Skeletal muscle satellite cell (primary cell): ENCODE measurements at regions not wholly inside any gene's neighbourhood (a gene's known extent, or its start where the extent isn't known, plus 50 kb on each side); places are given as distances from the start of the nearest gene placed in this dataset.
"Not testable (repeated sequence)": the region's sequence is repeated elsewhere in the genome, so short reads cannot be mapped to it uniquely, and the experiment has no call there.

ENCODE experiments used
- H3K27me3 ChIP-seq: 2 replicates; pipeline ENCODE4 v1.7.0; 2013; ENCODE audit warnings: low read length; ENCODE audit not compliant: control insufficient read depth, insufficient read depth
- H3K36me3 ChIP-seq: 2 replicates; pipeline ENCODE4 v1.7.0; 2013; ENCODE audit warnings: mild to moderate bottlenecking, control low read depth, low read length; ENCODE audit not compliant: insufficient read depth
- H3K4me1 ChIP-seq: 2 replicates; pipeline ENCODE4 v1.7.0; 2013; ENCODE audit warnings: low read length; ENCODE audit not compliant: control insufficient read depth, insufficient read depth
- H3K4me2 ChIP-seq: 2 replicates; pipeline ENCODE4 v1.7.0; 2013; ENCODE audit warnings: mild to moderate bottlenecking, low read length
- H3K4me3 ChIP-seq: 2 replicates; pipeline ENCODE4 v1.7.0; 2013; ENCODE audit warnings: low read length
- H3K9ac ChIP-seq: 2 replicates; pipeline ENCODE4 v1.7.0; 2013; ENCODE audit warnings: mild to moderate bottlenecking, low read depth, low read length, moderate library complexity
- H3K9me3 ChIP-seq: replicated peaks from 2 replicates; pipeline ENCODE4 v1.7.0; 2013; ENCODE audit warnings: mild to moderate bottlenecking, control low read depth, low read length

DNA sequence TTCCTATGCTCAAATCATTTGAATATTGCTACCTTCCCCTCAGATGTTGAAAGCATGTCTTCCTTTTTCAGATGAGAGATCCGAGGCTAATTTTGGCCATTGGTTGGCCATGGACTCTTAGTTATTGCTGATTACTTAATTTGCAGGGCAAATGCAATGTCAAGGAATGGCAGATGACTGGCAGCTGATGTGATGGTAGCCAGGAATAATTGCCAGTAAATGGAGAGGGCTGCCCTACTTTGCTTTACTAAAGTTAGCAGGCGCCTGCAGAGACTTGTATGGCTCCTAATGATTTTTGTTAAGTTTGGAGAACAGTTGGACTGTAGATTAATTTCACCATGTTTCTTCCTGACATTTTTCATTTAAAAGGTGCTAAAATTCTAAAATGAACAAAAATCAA, 128.9 kb downstream of the XCL2 start:
- H3K9me3 ChIP-seq: no peaks in the 10 kb centered on the region
- no peak overlapping the region for H3K4me3 ChIP-seq
- no peaks in the 10 kb centered on the region for H3K36me3 ChIP-seq
- H3K27me3 ChIP-seq: peaks cover 3% of the 10 kb centered on the region
- no peak overlapping the region for H3K4me2 ChIP-seq
- H3K9ac ChIP-seq: no peak overlapping the region
- H3K4me1 ChIP-seq: no peaks in the 10 kb centered on the region

DNA sequence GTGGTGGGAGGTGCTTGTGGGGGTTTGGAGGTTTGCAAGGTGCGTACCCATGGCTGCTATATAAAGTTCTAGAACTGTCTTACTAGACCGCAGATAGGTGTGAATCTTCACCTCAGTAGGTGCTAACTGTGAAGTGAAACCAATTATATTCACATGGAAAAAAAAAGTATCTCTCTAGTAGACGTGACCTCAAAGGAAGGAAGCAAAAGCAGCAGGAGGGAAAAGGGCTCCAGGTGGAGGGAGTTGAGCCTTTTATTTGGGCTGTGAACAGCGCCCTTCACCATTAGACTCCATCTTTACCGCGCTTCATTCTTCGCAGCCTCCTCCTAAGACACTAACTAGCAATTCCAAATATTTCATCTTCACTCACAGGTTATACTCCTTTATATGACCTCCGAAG, 129.8 kb downstream of the TBX19 start:
- Histone ChIP-seq H3K4me3 (no peak overlapping the region), H3K4me2 (no peak overlapping the region), H3K27me3 (peaks cover 3% of the 10 kb centered on the region), H3K4me1 (no peaks in the 10 kb centered on the region), H3K9me3 (no peaks in the 10 kb centered on the region), H3K36me3 (no peaks in the 10 kb centered on the region), H3K9ac (no peak overlapping the region)

DNA sequence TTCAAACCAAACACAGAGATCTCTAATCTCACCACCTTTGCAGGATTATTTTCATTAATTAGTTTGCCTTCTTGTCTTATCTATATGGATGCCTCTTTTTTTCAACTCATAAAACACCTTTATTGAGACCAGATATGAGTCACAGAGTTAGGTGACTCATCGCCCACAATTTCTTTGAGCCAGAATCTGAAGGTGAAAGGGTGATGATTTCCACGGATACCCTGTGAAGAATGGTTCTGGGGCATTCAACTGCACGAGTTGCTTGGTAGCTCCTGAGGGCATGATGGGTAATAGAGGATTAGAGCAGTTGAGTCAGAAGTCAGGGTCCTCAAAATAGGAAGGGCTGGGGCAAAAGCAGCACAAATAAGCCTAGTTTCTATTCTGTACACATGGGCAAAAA, 128.2 kb downstream of the TBX19 start:
- H3K36me3 ChIP-seq: no peaks in the 10 kb centered on the region
- no peaks in the 10 kb centered on the region for H3K4me1 ChIP-seq
- no peak overlapping the region for H3K9ac ChIP-seq
- H3K27me3 ChIP-seq: no peaks in the 10 kb centered on the region
- H3K4me2 ChIP-seq: no peak overlapping the region
- H3K9me3 ChIP-seq: no peaks in the 10 kb centered on the region
- H3K4me3 ChIP-seq: no peak overlapping the region

DNA sequence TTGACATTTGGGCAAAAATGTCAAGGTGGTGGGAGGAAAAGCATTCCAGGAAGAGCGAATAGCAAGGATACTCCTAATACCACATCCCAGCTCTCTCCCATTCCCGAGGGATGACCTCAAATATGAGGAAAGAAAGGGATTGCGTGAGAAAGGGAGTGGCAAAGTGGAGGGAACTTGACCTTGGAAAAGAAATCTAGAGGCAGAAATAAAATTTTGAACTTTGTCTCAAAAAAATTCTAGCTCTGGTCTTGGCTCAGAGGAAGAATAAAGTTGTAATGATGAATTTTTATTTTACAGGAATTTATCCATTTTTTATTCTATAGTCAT, 127.8 kb downstream of the TBX19 start:
- Histone ChIP-seq H3K36me3 (no peaks in the 10 kb centered on the region), H3K27me3 (no peaks in the 10 kb centered on the region), H3K9ac (no peak overlapping the region), H3K9me3 (no peaks in the 10 kb centered on the region), H3K4me1 (no peaks in the 10 kb centered on the region), H3K4me3 (no peak overlapping the region), H3K4me2 (no peak overlapping the region)

DNA sequence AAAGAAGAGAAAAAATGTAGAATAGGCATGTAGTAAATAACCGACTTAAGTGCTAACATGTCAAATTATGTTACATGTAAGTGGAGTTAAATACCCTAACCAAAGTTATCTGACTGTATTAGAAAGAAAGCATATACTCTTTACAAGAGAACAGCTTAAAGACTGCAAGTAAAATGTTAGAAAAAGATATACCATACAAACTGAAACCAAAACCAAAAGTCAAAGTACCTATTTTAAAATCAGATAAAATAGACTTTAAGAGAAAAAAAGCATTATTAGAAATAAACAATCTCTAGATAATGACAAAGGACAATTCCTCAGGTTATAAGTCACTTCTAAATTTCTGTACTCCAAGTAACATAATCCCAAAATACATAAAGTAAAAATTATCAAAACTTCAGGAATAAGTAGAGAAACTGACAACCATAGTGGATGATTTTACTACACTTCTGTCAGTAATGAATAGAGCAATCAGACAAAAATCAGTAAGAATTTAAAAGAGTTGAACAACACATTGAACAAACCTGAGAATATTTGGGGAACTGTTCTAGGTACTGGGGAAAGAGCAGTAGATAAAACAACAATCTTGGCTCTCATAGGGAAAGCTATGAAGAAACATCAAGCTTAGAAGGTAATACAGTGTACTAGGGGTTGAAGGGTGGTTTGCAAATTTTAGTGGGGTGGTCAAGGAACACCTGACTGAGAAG, 127.3 kb downstream of the TBX19 start:
- H3K4me2 ChIP-seq: no peak overlapping the region
- no peaks in the 10 kb centered on the region for H3K4me1 ChIP-seq
- peaks cover 4% of the 10 kb centered on the region for H3K27me3 ChIP-seq
- H3K4me3 ChIP-seq: no peak overlapping the region
- no peaks in the 10 kb centered on the region for H3K9me3 ChIP-seq
- H3K36me3 ChIP-seq: no peaks in the 10 kb centered on the region
- H3K9ac ChIP-seq: no peak overlapping the region

DNA sequence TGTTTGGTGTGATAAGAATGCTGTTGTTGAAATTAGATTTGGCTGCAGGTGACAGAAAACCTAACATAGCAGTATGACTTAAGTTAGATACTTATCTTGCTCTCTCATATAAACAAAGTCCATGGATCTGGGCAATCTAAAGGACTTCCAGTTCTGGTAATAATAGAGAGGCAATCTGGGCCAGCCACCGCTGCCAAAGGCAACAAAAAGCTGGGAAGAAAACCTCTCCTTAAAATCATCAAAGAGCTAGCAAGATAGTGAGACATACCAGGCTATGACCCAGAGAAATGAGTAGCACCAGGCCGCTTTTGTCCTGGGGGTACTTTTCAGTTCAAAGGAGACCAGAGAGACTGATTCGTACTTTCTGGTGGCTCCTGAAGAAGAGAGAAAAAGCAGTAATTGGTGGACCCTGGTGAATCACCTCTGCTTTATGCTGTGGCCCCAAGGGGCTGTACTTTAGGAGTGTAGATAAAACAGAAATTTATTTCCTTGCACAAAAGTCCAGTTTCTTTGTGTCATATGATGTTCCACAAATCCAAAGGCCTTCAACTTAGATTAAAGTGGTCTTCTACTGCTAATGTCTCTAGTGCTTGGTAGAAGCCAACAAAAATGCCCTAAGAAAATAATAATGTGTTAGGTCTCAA, 125.4 kb downstream of the TBX19 start:
- H3K36me3 ChIP-seq: no peaks in the 10 kb centered on the region
- H3K4me1 ChIP-seq: no peaks in the 10 kb centered on the region
- peaks cover 4% of the 10 kb centered on the region for H3K27me3 ChIP-seq
- no peaks in the 10 kb centered on the region for H3K9me3 ChIP-seq
- no peak overlapping the region for H3K4me3 ChIP-seq
- no peak overlapping the region for H3K4me2 ChIP-seq
- H3K9ac ChIP-seq: no peak overlapping the region

DNA sequence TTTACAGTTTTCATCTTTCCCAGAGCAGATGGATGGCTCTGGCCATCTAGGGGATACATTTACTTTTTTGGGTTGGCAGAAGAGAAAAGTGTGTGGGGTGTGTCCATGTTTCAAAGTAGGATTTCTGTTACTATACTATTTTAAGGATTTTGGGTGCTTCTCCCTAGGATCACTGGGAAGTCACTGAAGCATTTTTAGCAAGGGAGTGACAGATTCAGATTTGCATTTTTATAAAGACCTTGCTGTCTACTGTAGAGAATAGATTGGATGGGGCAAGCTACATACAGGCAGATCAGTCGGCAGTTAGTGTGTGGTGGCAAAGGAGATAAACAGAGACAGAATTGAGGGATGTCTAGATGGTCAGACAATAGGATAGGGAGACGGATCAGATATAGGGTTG, 122.5 kb downstream of the TBX19 start:
- H3K27me3 ChIP-seq: peaks cover 4% of the 10 kb centered on the region
- no peak overlapping the region for H3K4me2 ChIP-seq
- H3K9ac ChIP-seq: no peak overlapping the region
- H3K4me3 ChIP-seq: no peak overlapping the region
- H3K4me1 ChIP-seq: no peaks in the 10 kb centered on the region
- no peaks in the 10 kb centered on the region for H3K9me3 ChIP-seq
- H3K36me3 ChIP-seq: no peaks in the 10 kb centered on the region

DNA sequence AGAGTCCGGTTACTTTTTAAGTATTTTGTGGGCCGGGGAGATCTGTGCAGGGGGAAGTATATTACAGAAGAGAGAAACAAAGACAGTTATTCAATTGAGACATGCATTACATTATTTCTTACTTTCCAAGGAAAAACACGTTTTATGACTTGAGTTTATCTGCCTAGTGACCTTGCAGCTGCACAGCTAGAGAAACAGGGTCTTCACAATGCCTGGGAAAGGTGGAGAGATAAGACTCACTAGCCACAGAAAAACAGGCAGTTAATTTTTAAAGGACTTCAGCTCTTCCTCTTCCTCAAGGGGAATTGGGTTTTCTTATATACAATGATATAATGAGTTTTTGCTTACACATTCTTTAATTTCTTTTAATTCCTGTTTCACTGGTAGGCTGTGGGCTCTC, 121.8 kb downstream of the TBX19 start:
- not testable (repeated sequence) for H3K4me2 ChIP-seq, H3K4me3 ChIP-seq, H3K9me3 ChIP-seq, H3K4me1 ChIP-seq, H3K36me3 ChIP-seq, H3K9ac ChIP-seq, H3K27me3 ChIP-seq

DNA sequence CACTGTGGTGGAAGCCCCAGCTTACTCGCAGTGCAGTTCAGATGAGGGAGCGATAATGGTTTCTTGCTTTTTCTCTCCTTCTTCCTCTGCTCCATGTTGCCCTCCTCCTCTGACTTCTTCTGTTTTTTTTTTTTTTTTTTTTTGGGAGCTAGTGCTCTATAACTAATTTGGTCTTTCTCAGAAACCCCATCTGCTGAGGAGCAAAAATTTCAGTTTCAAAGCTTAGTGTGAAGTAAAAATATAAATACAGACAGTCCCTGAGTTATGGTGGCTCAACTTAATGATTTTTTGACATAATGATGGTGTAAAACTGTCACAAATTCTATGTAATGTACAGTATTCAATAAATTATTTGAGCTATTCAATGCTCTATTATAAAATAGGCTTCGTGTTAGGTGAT, 120.7 kb downstream of the TBX19 start:
- H3K36me3 ChIP-seq: no peaks in the 10 kb centered on the region
- H3K4me2 ChIP-seq: no peak overlapping the region
- H3K9ac ChIP-seq: no peak overlapping the region
- no peaks in the 10 kb centered on the region for H3K9me3 ChIP-seq
- H3K4me3 ChIP-seq: no peak overlapping the region
- peaks cover 4% of the 10 kb centered on the region for H3K27me3 ChIP-seq
- H3K4me1 ChIP-seq: no peaks in the 10 kb centered on the region

DNA sequence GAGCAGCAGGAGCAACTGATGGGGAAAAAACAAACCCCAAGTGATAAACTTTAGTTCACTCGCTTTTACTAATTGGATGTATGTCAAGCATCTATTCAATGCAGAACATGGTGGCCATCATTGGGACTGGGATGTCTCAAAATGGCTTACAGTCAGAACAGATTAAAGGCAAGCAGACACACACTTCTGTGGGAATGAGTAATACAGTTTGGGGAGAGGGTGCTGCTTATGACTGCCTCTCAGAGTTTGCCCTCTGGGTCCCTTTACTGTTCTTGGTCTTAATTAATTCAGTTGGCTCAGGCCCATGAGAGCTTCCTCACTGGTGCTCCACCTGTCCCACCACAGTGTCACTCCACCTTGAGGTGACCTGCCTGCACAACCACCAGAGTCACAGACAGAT, 119.5 kb downstream of the TBX19 start:
- peaks cover 4% of the 10 kb centered on the region for H3K27me3 ChIP-seq
- H3K9me3 ChIP-seq: no peaks in the 10 kb centered on the region
- no peak overlapping the region for H3K4me2 ChIP-seq
- H3K4me3 ChIP-seq: no peak overlapping the region
- no peaks in the 10 kb centered on the region for H3K36me3 ChIP-seq
- no peaks in the 10 kb centered on the region for H3K4me1 ChIP-seq
- H3K9ac ChIP-seq: no peak overlapping the region

DNA sequence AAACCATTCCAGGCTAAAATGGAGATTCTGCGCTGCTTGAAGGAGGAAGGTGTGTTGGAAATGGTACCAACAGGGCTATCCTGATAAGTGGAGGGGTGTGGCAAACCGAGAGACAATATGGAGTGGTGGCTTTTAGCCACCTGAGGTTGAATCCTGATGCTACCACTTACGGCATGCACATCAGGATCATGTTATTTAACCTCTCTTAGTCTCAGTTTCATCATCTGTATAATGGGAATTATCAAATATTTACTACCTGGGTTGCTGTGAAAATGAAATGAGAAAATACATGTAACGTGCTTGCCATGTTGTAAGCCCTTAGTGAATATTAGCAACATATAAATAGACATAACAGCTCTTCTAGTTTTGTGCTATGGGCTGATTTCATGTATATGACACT, 117.1 kb downstream of the TBX19 start:
- Histone ChIP-seq H3K4me1 (no peaks in the 10 kb centered on the region), H3K4me2 (no peak overlapping the region), H3K27me3 (peaks cover 9% of the 10 kb centered on the region), H3K9ac (no peak overlapping the region), H3K36me3 (no peaks in the 10 kb centered on the region), H3K9me3 (no peaks in the 10 kb centered on the region), H3K4me3 (no peak overlapping the region)

DNA sequence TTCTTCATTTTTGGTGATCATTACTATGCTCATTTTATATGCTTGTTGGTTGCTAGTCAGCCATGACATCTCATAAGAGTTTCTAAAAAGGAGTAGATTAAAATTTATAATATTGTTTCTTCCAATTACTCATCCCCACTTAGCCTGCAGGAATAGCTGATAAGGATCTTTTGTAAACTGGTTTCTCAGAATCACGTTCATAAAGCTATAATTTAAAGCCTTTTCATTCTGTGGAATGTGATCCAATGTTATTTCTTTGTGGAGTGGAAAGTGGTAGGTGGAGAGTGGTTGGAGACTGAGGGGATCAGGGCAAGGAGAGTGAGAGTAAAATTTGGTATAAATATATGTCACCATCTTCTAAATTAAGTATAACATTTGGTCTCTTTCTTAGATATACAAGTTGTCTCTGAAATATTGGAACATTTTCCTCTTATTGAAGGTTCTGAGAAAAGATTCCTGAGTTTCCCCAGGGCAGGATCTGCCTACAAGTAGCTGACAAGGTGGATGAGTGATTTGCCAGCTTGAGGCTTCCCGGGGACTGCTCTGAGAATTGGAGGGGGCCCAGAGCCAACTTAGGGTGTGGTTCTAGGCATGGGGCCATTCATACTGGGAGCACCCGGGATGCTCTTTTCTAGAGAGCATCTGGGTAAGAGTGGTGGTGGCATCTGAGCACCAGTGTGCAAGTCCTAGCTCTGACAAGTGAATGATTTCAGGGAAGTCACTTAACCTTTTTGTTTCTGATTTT, 116.4 kb downstream of the TBX19 start:
- H3K9ac ChIP-seq: no peak overlapping the region
- H3K36me3 ChIP-seq: no peaks in the 10 kb centered on the region
- no peak overlapping the region for H3K4me2 ChIP-seq
- H3K4me1 ChIP-seq: no peaks in the 10 kb centered on the region
- H3K9me3 ChIP-seq: no peaks in the 10 kb centered on the region
- peaks cover 14% of the 10 kb centered on the region for H3K27me3 ChIP-seq
- H3K4me3 ChIP-seq: no peak overlapping the region
